CD4-positive, alpha-beta T cell (primary cell): ENCODE measurements at regions not wholly inside any gene's neighbourhood (a gene's known extent, or its start where the extent isn't known, plus 50 kb on each side); places are given as distances from the start of the nearest gene placed in this dataset.

Experiments used
- ATAC-seq: fragments of 200-7000 bp; cut with Tn5 transposase; one replicate; pipeline ENCODE4 v1.10.0; 2022; ENCODE audit warnings: mild to moderate bottlenecking; ENCODE audit not compliant: poor library complexity
- CTCF ChIA-PET: fragments of 350-600 bp; sonication (Branson Sonifier 250); formaldehyde crosslinking; loops from one replicate; lab custom pipeline; 2021; ENCODE audit warnings: antibody characterized with exemption, inconsistent platforms; lab: Charles Lee
- POLR2A ChIA-PET: fragments of 350-600 bp; sonication (Branson Sonifier 250); formaldehyde crosslinking; loops from one replicate; lab custom pipeline; 2021; ENCODE audit warnings: antibody characterized with exemption, inconsistent platforms; lab: Charles Lee
- DNase-seq, 14 experiments: peaks; one replicate each; pipeline ENCODE4 v3.0.0-alpha.2; 2013 to 2020; ENCODE audit warnings: mixed read lengths in 2 of 14
- H3K27ac ChIP-seq, 2 donors: one replicate each; pipeline versions ENCODE4 v1.5.1 to v1.7.0; 2013; ENCODE audit warnings: low read length in 2 of 2, low read depth in 1 of 2, mild to moderate bottlenecking in 1 of 2
- H3K27me3 ChIP-seq, 2 experiments: 1 replicate in 1 of 2; 2 replicates in 1 of 2; pipeline versions ENCODE4 v1.6.1 to v1.7.0; 2013; ENCODE audit warnings: low read length in 2 of 2, control low read depth in 1 of 2, mild to moderate bottlenecking in 1 of 2, moderate library complexity in 1 of 2; ENCODE audit not compliant: insufficient read depth in 2 of 2, control insufficient read depth in 1 of 2
- H3K36me3 ChIP-seq: one replicate; pipeline ENCODE4 v1.6.1; 2013; ENCODE audit warnings: low read length, control low read depth; ENCODE audit not compliant: insufficient read depth
- H3K4me1 ChIP-seq: one replicate; pipeline ENCODE4 v1.6.1; 2013; ENCODE audit warnings: low read length, control low read depth; ENCODE audit not compliant: insufficient read depth
- H3K4me3 ChIP-seq: one replicate; pipeline ENCODE4 v1.5.1; 2013; ENCODE audit warnings: mild to moderate bottlenecking, low read length, moderate library complexity
- H3K9me3 ChIP-seq, 2 experiments: 1 replicate in 1 of 2; 2 replicates in 1 of 2; pipeline versions ENCODE4 v1.6.1 to v1.7.0; 2013; ENCODE audit warnings: low read length in 2 of 2, mild to moderate bottlenecking in 2 of 2, control low read depth in 1 of 2, moderate library complexity in 1 of 2; ENCODE audit not compliant: control insufficient read depth in 1 of 2, insufficient read depth in 1 of 2
- H3K27ac Mint-ChIP-seq: one replicate; pipeline ENCODE4 v1.8.0; 2020; ENCODE audit warnings: mixed read lengths
- H3K27me3 Mint-ChIP-seq: one replicate; pipeline ENCODE4 v1.8.0; 2021; ENCODE audit warnings: mixed read lengths
- H3K36me3 Mint-ChIP-seq: one replicate; pipeline ENCODE4 v1.8.0; 2021; ENCODE audit warnings: low read depth, mixed read lengths
- H3K4me1 Mint-ChIP-seq: one replicate; pipeline ENCODE4 v1.8.0; 2021; ENCODE audit warnings: low read depth, mixed read lengths
- H3K4me3 Mint-ChIP-seq: one replicate; pipeline ENCODE4 v1.8.0; 2020; ENCODE audit warnings: mild to moderate bottlenecking, mixed read lengths
- H3K9me3 Mint-ChIP-seq: one replicate; pipeline ENCODE4 v1.8.0; 2020; ENCODE audit warnings: mixed read lengths
- CTCF ChIP-seq: fragments of 200-600 bp; IDR thresholded peaks from one replicate; pipeline ENCODE4 v1.8.0; 2022; ENCODE audit warnings: antibody characterized with exemption, mild to moderate bottlenecking
- intact Hi-C, 2 experiments: fragments of 100-400 bp; cut with DNase I in 1 of 2; cut with micrococcal nuclease in 1 of 2; formaldehyde crosslinking; loops; one replicate each; pipeline versions ENCODE4 v1.15.1 to v1.9.0; 2023 to 2025; cut with DNase I, micrococcal nuclease

GRCh38 chr6:56407883-56408410, 160.6 kb upstream of the COL21A1 start:
- no peak for ATAC-seq
- Histone ChIP-seq H3K9me3 (no peaks in the 10 kb centered on the region), H3K27me3 (no peaks in the 10 kb centered on the region), H3K4me3 (no peak overlapping the region), H3K36me3 (no peaks in the 10 kb centered on the region), H3K27ac (no peak overlapping the region), H3K4me1 (no peaks in the 10 kb centered on the region)
- H3K4me1 Mint-ChIP-seq: no peaks in the 10 kb centered on the region
- peaks cover 4% of the 10 kb centered on the region for H3K27me3 Mint-ChIP-seq
- no peak for TF ChIP-seq CTCF
- no peaks in the 10 kb centered on the region for H3K9me3 Mint-ChIP-seq
- ChIA-PET CTCF (no interaction called here), POLR2A (no interaction called here)
- intact Hi-C loops: no loop called here
- DNase-seq: no peak
- no peaks in the 10 kb centered on the region for H3K36me3 Mint-ChIP-seq
- H3K4me3 Mint-ChIP-seq: no peak overlapping the region
- no peak overlapping the region for H3K27ac Mint-ChIP-seq

- no peaks in the 10 kb centered on the region for H3K36me3 Mint-ChIP-seq
- no peak for TF ChIP-seq CTCF
- H3K4me1 Mint-ChIP-seq: no peaks in the 10 kb centered on the region
- H3K27ac Mint-ChIP-seq: no peak overlapping the region
- H3K4me3 Mint-ChIP-seq: no peak overlapping the region
- H3K9me3 Mint-ChIP-seq: peaks cover 5% of the 10 kb centered on the region
- no peaks in the 10 kb centered on the region for H3K27me3 ChIP-seq
- DNase-seq (no peak), ATAC-seq (no peak)
- intact Hi-C loops: no loop called here
- H3K4me3 ChIP-seq: no peak overlapping the region
- H3K27ac ChIP-seq: no peak overlapping the region
- peaks cover 4% of the 10 kb centered on the region for H3K27me3 Mint-ChIP-seq
- H3K4me1 ChIP-seq: no peaks in the 10 kb centered on the region
- H3K36me3 ChIP-seq: no peaks in the 10 kb centered on the region
- CTCF ChIA-PET: no interaction called here
- H3K9me3 ChIP-seq: no peaks in the 10 kb centered on the region
- POLR2A ChIA-PET: no interaction called here
Observed at GRCh38 chr6:56406276-56407269, 159.2 kb upstream of the COL21A1 start.

- ATAC-seq (no peak), DNase-seq (no peak)
- H3K9me3 Mint-ChIP-seq: peaks cover 5% of the 10 kb centered on the region
- CTCF ChIA-PET: no interaction called here
- intact Hi-C loops: no loop called here
- peaks cover 4% of the 10 kb centered on the region for H3K27me3 Mint-ChIP-seq
- H3K27ac Mint-ChIP-seq: no peak overlapping the region
- Histone ChIP-seq H3K9me3 (no peaks in the 10 kb centered on the region), H3K4me1 (no peaks in the 10 kb centered on the region), H3K4me3 (no peak overlapping the region), H3K27me3 (no peaks in the 10 kb centered on the region), H3K27ac (no peak overlapping the region), H3K36me3 (no peaks in the 10 kb centered on the region)
- POLR2A ChIA-PET: no interaction called here
- no peaks in the 10 kb centered on the region for H3K4me1 Mint-ChIP-seq
- no peak for TF ChIP-seq CTCF
- H3K36me3 Mint-ChIP-seq: no peaks in the 10 kb centered on the region
- no peak overlapping the region for H3K4me3 Mint-ChIP-seq
Observed at GRCh38 chr6:56404599-56404998, 157.2 kb upstream of the COL21A1 start.
